ENCODE measurements at regions not wholly inside any gene's neighbourhood (a gene's known extent, or its start where the extent isn't known, plus 50 kb on each side); places are given as distances from the start of the nearest gene placed in this dataset.

GRCh38 chr12:30836656-30837445, 82.1 kb upstream of the CAPRIN2 start:
- no peak overlapping the region for H3K4me3 ChIP-seq
- H3K27ac ChIP-seq: no peak overlapping the region
- TF ChIP-seq CTCF (IDR thresholded peaks at IDR 0.05): no peak
- no peaks in the 10 kb centered on the region for H3K36me3 ChIP-seq
- no peak for DNase-seq
- H3K9me3 ChIP-seq: no peaks in the 10 kb centered on the region
- H3K4me1 ChIP-seq: no peaks in the 10 kb centered on the region
- peaks cover 0 to 14% of the 10 kb centered on the region in 2 donors for H3K27me3 ChIP-seq
- intact Hi-C loops (cut with DNase I; ENCODE audit: low total_unique reads): no loop called here

- H3K36me3 ChIP-seq: no peaks in the 10 kb centered on the region
- no peak for DNase-seq
- no peaks in the 10 kb centered on the region for H3K4me1 ChIP-seq
- no peaks in the 10 kb centered on the region for H3K9me3 ChIP-seq
- intact Hi-C loops (cut with DNase I; ENCODE audit: low total_unique reads): no loop called here
- TF ChIP-seq CTCF (IDR thresholded peaks at IDR 0.05): no peak
- peaks cover 0 to 19% of the 10 kb centered on the region in 2 donors for H3K27me3 ChIP-seq
- no peak overlapping the region for H3K27ac ChIP-seq
- H3K4me3 ChIP-seq: no peak overlapping the region
Measured at GRCh38 chr12:30835216-30835615, 80.5 kb upstream of the CAPRIN2 start.

- no peak for TF ChIP-seq CTCF (IDR thresholded peaks at IDR 0.05)
- DNase-seq: no peak
- Histone ChIP-seq H3K27ac (no peak overlapping the region), H3K4me3 (no peak overlapping the region), H3K4me1 (no peaks in the 10 kb centered on the region), H3K36me3 (no peaks in the 10 kb centered on the region), H3K27me3 (peaks cover 0 to 10% of the 10 kb centered on the region in 2 donors), H3K9me3 (no peaks in the 10 kb centered on the region)
- intact Hi-C loops (cut with DNase I; ENCODE audit: low total_unique reads): no loop called here
Measured at GRCh38 chr12:30830751-30831150, 76.0 kb upstream of the CAPRIN2 start.

GRCh38 chr12:30829876-30830275, 75.1 kb upstream of the CAPRIN2 start:
- H3K4me3 ChIP-seq: no peak overlapping the region
- intact Hi-C loops (cut with DNase I; ENCODE audit: low total_unique reads): no loop called here

GRCh38 chr12:30828686-30829085, 73.9 kb upstream of the CAPRIN2 start:
- no peak overlapping the region for H3K27ac ChIP-seq
- H3K4me1 ChIP-seq: no peaks in the 10 kb centered on the region
- peaks cover 0 to 8% of the 10 kb centered on the region in 2 donors for H3K27me3 ChIP-seq
- intact Hi-C loops (cut with DNase I; ENCODE audit: low total_unique reads): no loop called here
- no peak for DNase-seq
- H3K4me3 ChIP-seq: no peak overlapping the region
- no peak for TF ChIP-seq CTCF (IDR thresholded peaks at IDR 0.05)
- H3K36me3 ChIP-seq: no peaks in the 10 kb centered on the region
- H3K9me3 ChIP-seq: no peaks in the 10 kb centered on the region

More at GRCh38 chr12:30829876-30830275, 75.1 kb upstream of the CAPRIN2 start:
- DNase-seq: no peak
- Histone ChIP-seq H3K36me3 (no peaks in the 10 kb centered on the region), H3K4me1 (no peaks in the 10 kb centered on the region), H3K27ac (no peak overlapping the region), H3K9me3 (no peaks in the 10 kb centered on the region), H3K27me3 (peaks cover 0 to 9% of the 10 kb centered on the region in 2 donors)
- no peak for TF ChIP-seq CTCF (IDR thresholded peaks at IDR 0.05)

Data from tibial artery (tissue), 4 donors.